ES-I3 (cell line): ENCODE measurements at regions not wholly inside any gene's neighbourhood (a gene's known extent, or its start where the extent isn't known, plus 50 kb on each side); places are given as distances from the start of the nearest gene placed in this dataset.
A peak's percentile ranks its signal among the peaks of the same experiment; 100 is the strongest.

Source experiments
- H3K36me3 ChIP-seq: 2 replicates; pipeline ENCODE4 v1.6.1; 2013; ENCODE audit warnings: mild to moderate bottlenecking, low read length, control low read depth, moderate library complexity; ENCODE audit not compliant: insufficient read depth
- H3K4me1 ChIP-seq: 2 replicates; pipeline ENCODE4 v1.6.1; 2013; ENCODE audit warnings: mild to moderate bottlenecking, control low read depth, low read length; ENCODE audit not compliant: insufficient read depth
- H3K9ac ChIP-seq: 2 replicates; pipeline ENCODE4 v1.6.1; 2013; ENCODE audit warnings: low read depth, mild to moderate bottlenecking, low read length, moderate library complexity
- H3K9me3 ChIP-seq: 2 replicates; pipeline ENCODE4 v1.6.1; 2013; ENCODE audit warnings: mild to moderate bottlenecking, low read length, moderate library complexity; ENCODE audit not compliant: control insufficient read depth, insufficient read depth

DNA sequence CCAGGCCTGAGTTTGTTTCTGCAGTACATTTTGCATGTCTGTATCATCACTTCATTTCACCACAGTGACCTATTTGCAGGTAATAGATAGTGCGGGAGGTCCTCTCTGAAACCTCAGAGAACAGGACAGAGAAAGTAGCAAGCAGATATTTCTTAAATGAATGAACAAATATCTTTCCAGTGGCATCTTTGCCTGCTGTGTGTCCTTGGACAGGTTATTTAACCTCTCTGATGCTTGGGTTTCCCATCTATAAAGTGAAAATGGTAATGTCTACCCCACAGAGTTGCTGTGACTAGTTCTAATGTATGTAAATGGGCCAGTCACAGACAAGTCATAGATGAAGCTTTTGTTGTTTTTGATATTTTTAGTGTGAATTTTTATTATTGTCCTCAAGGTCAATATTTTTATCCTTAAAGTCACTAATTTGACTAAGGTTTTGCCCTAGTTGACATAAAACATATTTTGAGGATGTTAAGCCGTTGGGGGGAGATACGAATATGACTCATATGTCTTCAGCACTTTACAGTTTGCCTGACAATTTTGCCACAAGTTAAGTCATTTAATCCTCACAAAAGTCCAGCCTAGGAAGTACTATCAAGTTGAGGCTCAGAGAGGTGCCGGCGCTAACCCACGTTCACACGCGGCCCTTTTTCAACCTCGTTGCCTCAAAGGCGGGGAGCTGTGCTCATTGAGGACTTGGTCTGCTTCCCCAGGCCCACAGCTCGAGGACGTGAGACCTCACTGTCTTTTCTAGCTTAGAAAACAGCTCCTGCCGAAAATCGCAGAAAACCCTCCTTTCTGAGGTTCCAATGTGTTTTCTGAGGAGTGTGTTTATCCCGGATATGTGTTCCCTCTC, 126.7 kb upstream of the STX18 start:
- H3K9ac ChIP-seq: peak overlapping the region; percentile 47; the same call in 1 of the 2 replicates
- no peaks in the 10 kb centered on the region for H3K9me3 ChIP-seq
- H3K4me1 ChIP-seq: peaks cover 54% of the 10 kb centered on the region
- no peaks in the 10 kb centered on the region for H3K36me3 ChIP-seq

DNA sequence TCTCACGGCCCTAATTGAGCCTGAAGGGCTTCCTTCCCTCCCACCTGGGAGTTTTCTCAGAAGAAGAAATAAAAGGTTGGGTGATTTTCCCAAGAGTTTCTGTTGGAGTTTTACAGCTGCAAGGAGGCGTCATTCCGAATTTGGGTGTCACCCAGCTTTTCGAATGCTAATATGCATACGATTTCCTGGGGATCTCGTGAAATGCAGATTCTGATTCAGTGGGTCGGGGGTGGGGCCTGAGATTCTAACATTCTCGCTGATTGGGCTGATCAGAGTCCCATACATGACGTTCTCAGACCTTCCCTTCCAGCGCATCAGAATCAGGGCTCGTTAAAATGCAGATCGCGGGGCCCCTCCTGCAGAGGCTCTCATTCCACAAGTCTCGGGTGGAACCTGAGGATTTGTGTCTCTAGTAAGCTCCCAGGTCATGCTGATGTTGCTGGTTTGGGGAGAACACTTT, 125.8 kb upstream of the STX18 start:
- Histone ChIP-seq H3K4me1 (peaks cover 53% of the 10 kb centered on the region), H3K36me3 (no peaks in the 10 kb centered on the region), H3K9ac (peak overlapping the region; percentile 47)

GRCh38 chr4:4666693-4667621, 125.1 kb upstream of the STX18 start:
- Histone ChIP-seq H3K9ac (peak overlapping the region; percentile 47), H3K4me1 (peaks cover 46% of the 10 kb centered on the region), H3K9me3 (no peaks in the 10 kb centered on the region), H3K36me3 (no peaks in the 10 kb centered on the region)

More for the DNA sequence above, 125.8 kb upstream of the STX18 start:
- H3K9me3 ChIP-seq: no peaks in the 10 kb centered on the region

GRCh38 chr4:4666187-4666586, 124.3 kb upstream of the STX18 start:
- H3K9me3 ChIP-seq: no peaks in the 10 kb centered on the region
- no peaks in the 10 kb centered on the region for H3K36me3 ChIP-seq
- no peak overlapping the region for H3K9ac ChIP-seq
- H3K4me1 ChIP-seq: peaks cover 39% of the 10 kb centered on the region

- Histone ChIP-seq H3K36me3 (no peaks in the 10 kb centered on the region), H3K4me1 (peaks cover 39% of the 10 kb centered on the region), H3K9me3 (no peaks in the 10 kb centered on the region), H3K9ac (no peak overlapping the region)
These were observed 122.4 kb upstream of the STX18 start for GRCh38 chr4:4664234-4664633.

DNA sequence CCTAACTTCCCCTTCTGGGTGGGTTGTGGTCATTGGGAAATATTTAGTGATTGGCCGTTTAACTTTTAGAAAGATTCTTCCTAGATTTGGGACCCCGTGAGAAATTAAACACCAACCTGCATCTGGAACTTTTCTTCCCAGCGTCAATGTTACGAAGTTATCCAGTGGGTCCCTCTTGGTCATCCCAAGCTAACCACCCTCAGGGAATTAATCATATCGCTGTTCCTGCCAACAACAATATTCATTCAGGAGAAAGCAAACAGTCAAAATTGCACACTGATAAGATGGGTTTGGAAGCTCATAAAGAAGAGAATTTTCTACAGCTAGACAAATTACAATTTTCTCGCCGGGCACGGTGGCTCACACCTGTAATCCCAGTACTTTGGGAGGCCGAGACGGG, 121.2 kb upstream of the STX18 start:
- Histone ChIP-seq H3K4me1 (peaks cover 28% of the 10 kb centered on the region), H3K9ac (no peak overlapping the region), H3K9me3 (no peaks in the 10 kb centered on the region), H3K36me3 (peaks cover 3% of the 10 kb centered on the region; the same call in 1 of the 2 replicates)

DNA sequence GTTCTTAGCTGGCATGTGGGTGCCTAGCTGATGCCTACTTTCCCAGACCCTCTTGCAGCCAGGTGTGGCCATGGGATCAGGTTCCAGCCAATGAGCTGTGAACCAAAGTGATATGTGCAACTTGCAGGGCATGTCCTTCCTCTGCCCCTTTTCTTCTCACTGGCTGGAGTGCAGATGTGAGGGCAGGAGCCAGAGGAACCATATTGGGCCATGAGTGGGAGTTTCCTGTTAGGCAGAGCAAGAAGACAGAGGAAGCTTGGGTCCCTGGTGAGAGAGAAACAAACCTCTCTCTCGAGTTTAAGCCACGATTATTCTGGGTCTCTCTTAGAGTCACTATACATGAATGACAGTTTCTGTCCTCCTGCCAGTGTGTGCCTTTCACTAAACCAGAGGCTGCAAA, 120.4 kb upstream of the STX18 start:
- Histone ChIP-seq H3K9ac (no peak overlapping the region), H3K9me3 (no peaks in the 10 kb centered on the region), H3K4me1 (peaks cover 27% of the 10 kb centered on the region), H3K36me3 (peaks cover 3% of the 10 kb centered on the region; the same call in 1 of the 2 replicates)

DNA sequence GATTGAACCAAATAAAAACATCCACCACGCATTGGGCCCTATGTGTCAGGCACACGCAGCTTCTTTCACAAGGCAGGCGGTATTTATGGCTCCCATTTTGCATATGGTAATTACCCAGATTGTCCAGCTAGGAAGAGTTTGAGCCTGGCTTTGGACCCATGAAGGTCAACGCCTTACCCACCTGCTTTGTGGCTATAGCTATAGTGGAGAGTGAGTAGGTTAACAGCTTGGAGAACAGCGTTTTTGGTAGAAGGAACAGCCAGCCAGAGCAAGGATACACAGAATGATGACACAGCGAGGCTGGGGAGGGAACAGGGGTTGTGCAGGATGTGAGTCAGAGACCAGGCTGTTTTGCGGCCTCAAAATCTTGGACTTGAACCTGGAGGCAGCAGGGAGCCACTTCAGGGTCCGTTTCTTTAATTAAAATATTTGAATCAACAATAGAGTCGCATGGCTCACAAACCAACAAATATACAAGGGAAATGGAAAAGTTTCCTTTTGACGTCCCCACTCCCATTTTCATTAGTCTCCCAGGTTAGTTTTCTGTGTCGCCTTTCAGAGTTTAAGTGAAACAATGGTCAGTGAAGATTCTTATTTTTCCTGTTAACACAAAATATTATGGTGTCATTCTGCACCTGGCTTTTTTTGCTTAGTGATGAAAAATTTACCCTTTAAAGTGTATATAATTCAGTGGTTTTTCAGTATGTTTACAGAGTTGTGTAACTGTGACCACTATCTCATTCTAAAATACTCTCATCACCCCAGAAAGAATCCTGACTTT, 118.2 kb upstream of the STX18 start:
- Histone ChIP-seq H3K9me3 (no peaks in the 10 kb centered on the region), H3K36me3 (peaks cover 3% of the 10 kb centered on the region; the same call in 1 of the 2 replicates), H3K9ac (no peak overlapping the region), H3K4me1 (peaks cover 9% of the 10 kb centered on the region; the same call in 1 of the 2 replicates)

DNA sequence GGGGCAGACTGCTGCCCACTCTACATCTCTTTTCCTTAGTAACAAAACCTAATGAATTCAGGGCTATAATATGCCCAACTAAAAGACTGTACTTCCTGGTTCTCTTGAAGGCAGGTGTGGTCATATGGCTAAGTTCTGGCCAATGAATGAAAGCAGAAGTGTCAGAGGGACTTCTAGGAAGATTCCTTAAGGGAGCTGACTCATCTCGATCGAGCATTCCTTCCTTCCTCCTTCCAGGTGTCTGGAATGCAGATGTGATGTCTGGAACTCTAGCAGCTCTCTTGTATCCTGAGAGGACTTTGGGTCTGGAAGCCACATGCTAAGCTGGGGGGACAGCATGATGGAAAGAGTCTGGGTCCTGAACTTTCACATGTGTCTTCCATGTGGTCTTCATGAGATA, 116.2 kb upstream of the STX18 start:
- Histone ChIP-seq H3K9me3 (no peaks in the 10 kb centered on the region), H3K36me3 (peaks cover 3% of the 10 kb centered on the region; the same call in 1 of the 2 replicates), H3K9ac (no peak overlapping the region), H3K4me1 (peaks cover 9% of the 10 kb centered on the region; the same call in 1 of the 2 replicates)

DNA sequence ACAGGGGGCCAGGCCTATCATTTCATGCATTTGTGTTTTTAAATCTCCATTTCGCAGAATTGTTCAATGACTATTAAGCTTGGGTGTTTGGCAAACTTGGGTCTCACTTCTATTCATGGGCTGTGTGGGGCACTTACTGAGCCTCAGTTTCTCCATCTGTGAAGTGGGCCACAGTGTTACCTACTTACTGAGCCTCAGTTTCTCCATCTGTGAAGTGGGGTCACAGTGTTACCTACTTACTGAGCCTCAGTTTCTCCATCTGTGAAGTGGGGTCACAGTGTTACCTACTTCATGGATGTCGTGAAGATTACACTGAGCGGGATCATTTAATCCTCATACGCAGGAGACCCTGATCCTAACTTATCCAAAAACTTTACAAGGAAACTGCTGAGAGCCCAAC, 115.1 kb upstream of the STX18 start:
- H3K9me3 ChIP-seq: no peaks in the 10 kb centered on the region
- H3K36me3 ChIP-seq: peaks cover 3% of the 10 kb centered on the region; the same call in 1 of the 2 replicates
- H3K9ac ChIP-seq: no peak overlapping the region
- H3K4me1 ChIP-seq: peaks cover 9% of the 10 kb centered on the region; the same call in 1 of the 2 replicates

GRCh38 chr4:4655901-4656300, 114.1 kb upstream of the STX18 start:
- Histone ChIP-seq H3K36me3 (peaks cover 3% of the 10 kb centered on the region; the same call in 1 of the 2 replicates), H3K4me1 (peaks cover 12% of the 10 kb centered on the region; the same call in 1 of the 2 replicates), H3K9ac (no peak overlapping the region), H3K9me3 (no peaks in the 10 kb centered on the region)

DNA sequence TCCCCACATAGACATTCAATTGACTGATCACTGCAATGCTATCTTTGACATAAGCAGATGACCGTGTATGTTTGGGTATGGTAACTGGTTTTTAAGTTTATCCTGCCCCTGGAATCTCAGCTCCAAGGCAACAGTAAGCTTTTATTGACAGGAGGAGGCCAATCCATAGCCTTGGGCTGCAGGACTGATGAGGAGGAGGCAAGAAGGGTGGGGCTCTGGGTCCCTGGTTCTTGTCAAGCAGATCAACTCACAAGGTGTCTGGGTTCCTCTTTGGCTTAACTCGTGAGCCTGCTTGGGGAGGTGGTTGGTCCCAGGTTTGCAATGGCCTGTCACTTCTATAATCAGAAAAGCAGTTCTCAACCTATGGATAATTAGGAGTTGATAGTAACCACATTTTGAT, 113.2 kb upstream of the STX18 start:
- H3K9me3 ChIP-seq: no peaks in the 10 kb centered on the region
- peaks cover 3% of the 10 kb centered on the region; the same call in 1 of the 2 replicates for H3K36me3 ChIP-seq
- peaks cover 8% of the 10 kb centered on the region; the same call in 1 of the 2 replicates for H3K4me1 ChIP-seq
- H3K9ac ChIP-seq: no peak overlapping the region

DNA sequence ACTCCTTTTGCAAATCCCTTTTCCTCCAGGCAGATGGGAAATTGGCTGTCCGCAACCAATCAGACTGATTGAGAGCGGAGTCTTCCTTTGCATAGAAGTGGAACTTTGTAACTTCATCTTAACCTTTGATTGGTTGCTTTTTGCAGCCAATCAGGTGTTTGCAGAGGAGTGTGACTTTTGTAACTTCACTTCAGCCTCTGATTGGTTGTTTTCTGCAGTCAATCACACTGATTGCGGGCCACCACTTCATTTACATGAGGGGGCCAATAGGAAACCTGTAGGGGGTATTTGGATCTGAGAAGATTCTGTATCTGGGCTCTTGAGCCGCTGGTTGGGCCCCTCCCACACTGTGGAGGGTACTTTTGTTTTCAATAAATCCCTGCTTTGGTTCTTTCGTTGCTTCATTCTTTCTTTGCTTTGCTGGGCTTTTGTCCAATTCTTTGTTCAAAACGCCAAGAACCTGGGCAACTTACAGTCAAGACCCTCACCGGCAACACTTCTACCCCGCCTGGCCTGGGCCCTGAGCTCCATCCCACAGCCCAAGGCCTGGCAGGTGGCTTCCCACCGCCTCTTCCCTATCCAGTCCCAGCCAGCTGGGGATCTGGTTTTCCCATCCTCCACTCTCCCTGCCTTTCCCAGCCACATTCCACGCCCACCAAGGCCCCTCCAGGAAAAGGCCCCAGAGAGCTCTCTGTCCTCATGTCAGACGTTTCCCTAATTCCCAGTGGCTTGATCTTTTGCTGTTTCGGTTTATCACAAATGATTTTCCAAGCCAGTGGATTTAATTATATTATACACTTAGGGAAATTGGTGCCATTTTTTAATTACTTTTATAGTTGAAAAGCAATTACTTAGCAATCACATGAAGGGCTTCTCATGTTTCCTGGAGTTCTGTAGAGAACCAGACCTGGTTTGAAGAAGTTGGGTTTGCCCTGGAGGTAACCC, 110.2 kb upstream of the STX18 start:
- peaks cover 3% of the 10 kb centered on the region; the same call in 1 of the 2 replicates for H3K4me1 ChIP-seq
- H3K9ac ChIP-seq: no peak overlapping the region
- H3K9me3 ChIP-seq: no peaks in the 10 kb centered on the region
- no peaks in the 10 kb centered on the region for H3K36me3 ChIP-seq
